Prostate gland (tissue), 2 donors: ENCODE measurements at regions not wholly inside any gene's neighbourhood (a gene's known extent, or its start where the extent isn't known, plus 50 kb on each side); places are given as distances from the start of the nearest gene placed in this dataset.

Source experiments
- DNase-seq: peaks from one replicate; pipeline ENCODE4 v3.0.0-alpha.2; 2019; ENCODE audit warnings: low spot score
- H3K27ac ChIP-seq, 2 donors: fragments of 200-600 bp; sonication (generic); 2 replicates each; pipeline ENCODE4 v1.5.1; 2017 to 2019
- H3K27me3 ChIP-seq: fragments of 200-600 bp; sonication (generic); replicated peaks from 2 replicates; pipeline ENCODE4 v1.5.1; 2019; ENCODE audit not compliant: insufficient read depth
- H3K36me3 ChIP-seq, 2 donors: fragments of 200-600 bp; sonication (generic); 1 replicate in 1 of 2; 2 replicates in 1 of 2; pipeline versions ENCODE4 v1.5.1 to v1.8.1; 2017 to 2019
- H3K4me1 ChIP-seq: fragments of 200-600 bp; sonication (generic); replicated peaks from 2 replicates; pipeline ENCODE4 v1.5.1; 2019
- H3K4me3 ChIP-seq, 2 donors: fragments of 200-600 bp; sonication (generic); 2 replicates each; pipeline ENCODE4 v1.5.1; 2017 to 2019
- H3K9me3 ChIP-seq: fragments of 200-600 bp; sonication (generic); 2 replicates; pipeline ENCODE4 v1.5.1; 2017
- CTCF ChIP-seq, 4 experiments: fragments of 200-600 bp in 2 of 4; fragments of 450-650 bp in 2 of 4; sonication (generic) in 2 of 4; IDR thresholded peaks; 1 replicate in 3 of 4; 2 replicates in 1 of 4; pipeline ENCODE4 v1.5.1; 2016 to 2019; ENCODE audit warnings: antibody characterized with exemption in 4 of 4, mild to moderate bottlenecking in 2 of 4, moderate library complexity in 2 of 4
- POLR2A ChIP-seq: fragments of 450-650 bp; IDR thresholded peaks from one replicate; pipeline ENCODE4 v1.6.1; 2016; ENCODE audit warnings: antibody characterized with exemption, mild to moderate bottlenecking
- POLR2AphosphoS5 ChIP-seq: sonication (generic); formaldehyde crosslinking; IDR thresholded peaks from one replicate; pipeline ENCODE4 v1.6.1; 2017; ENCODE audit warnings: antibody characterized with exemption
- WGBS: methylation state at CpG from one replicate; pipeline ENCODE4 v1.1.5; 2018; 5-methylcytosine and 5-hydroxymethylcytosine counted together
- intact Hi-C: fragments of 100-400 bp; cut with DNase I; formaldehyde crosslinking; loops from one replicate; pipeline ENCODE4 v1.14.2; 2022

- Histone ChIP-seq H3K27me3 (no peaks in the 10 kb centered on the region), H3K36me3 (no peaks in the 10 kb centered on the region), H3K9me3 (no peaks in the 10 kb centered on the region), H3K4me3 (no peak overlapping the region), H3K27ac (no peak overlapping the region), H3K4me1 (no peaks in the 10 kb centered on the region)
- no peak for DNase-seq
- intact Hi-C loops = no loop called here
- TF ChIP-seq CTCF (IDR thresholded peaks at IDR 0.05) (no peak), POLR2AphosphoS5 (no peak), POLR2A (no peak)
Measured at GRCh38 chr1:60488847-60489246, 415.3 kb upstream of the C1orf87 start.

GRCh38 chr1:60487565-60488345, 414.2 kb upstream of the C1orf87 start:
- Histone ChIP-seq H3K27me3 (no peaks in the 10 kb centered on the region), H3K27ac (no peak overlapping the region), H3K36me3 (no peaks in the 10 kb centered on the region), H3K9me3 (no peaks in the 10 kb centered on the region), H3K4me1 (no peaks in the 10 kb centered on the region), H3K4me3 (no peak overlapping the region)
- intact Hi-C loops = no loop called here
- 67% methylated on average over 3 of the region's 3 CpGs for WGBS
- DNase-seq = no peak
- TF ChIP-seq POLR2A (no peak), POLR2AphosphoS5 (no peak)

- intact Hi-C loops = no loop called here
- no peak for DNase-seq
- no peak overlapping the region for H3K27ac ChIP-seq
- no peaks in the 10 kb centered on the region for H3K27me3 ChIP-seq
- no peak overlapping the region for H3K4me3 ChIP-seq
- H3K4me1 ChIP-seq = no peaks in the 10 kb centered on the region
- no peaks in the 10 kb centered on the region for H3K9me3 ChIP-seq
- TF ChIP-seq POLR2AphosphoS5 = no peak
- no peak for TF ChIP-seq CTCF (IDR thresholded peaks at IDR 0.05)
- TF ChIP-seq POLR2A = no peak
- 57% methylated on average over 3 of the region's 3 CpGs for WGBS
- H3K36me3 ChIP-seq = no peaks in the 10 kb centered on the region
Measured at GRCh38 chr1:60483509-60483908, 409.9 kb upstream of the C1orf87 start.

- no peaks in the 10 kb centered on the region for H3K27me3 ChIP-seq
- TF ChIP-seq CTCF (IDR thresholded peaks at IDR 0.05) (no peak), POLR2AphosphoS5 (no peak), POLR2A (no peak)
- H3K4me3 ChIP-seq = no peak overlapping the region
- WGBS = 51% methylated on average over 1 of the region's 1 CpG
- DNase-seq = no peak
- no peaks in the 10 kb centered on the region for H3K4me1 ChIP-seq
- no peak overlapping the region for H3K27ac ChIP-seq
- H3K9me3 ChIP-seq = no peaks in the 10 kb centered on the region
- intact Hi-C loops = no loop called here
- H3K36me3 ChIP-seq = no peaks in the 10 kb centered on the region
Measured at GRCh38 chr1:60470246-60470645, 396.7 kb upstream of the C1orf87 start.

- Histone ChIP-seq H3K36me3 (no peaks in the 10 kb centered on the region), H3K27ac (no peak overlapping the region), H3K9me3 (no peaks in the 10 kb centered on the region), H3K27me3 (no peaks in the 10 kb centered on the region), H3K4me3 (no peak overlapping the region), H3K4me1 (no peaks in the 10 kb centered on the region)
- TF ChIP-seq POLR2AphosphoS5 (no peak), POLR2A (no peak), CTCF (IDR thresholded peaks at IDR 0.05) (no peak)
- intact Hi-C loops = no loop called here
- 93% methylated on average over 1 of the region's 1 CpG for WGBS
- no peak for DNase-seq
Measured at GRCh38 chr1:60463786-60464185, 390.2 kb upstream of the C1orf87 start.
